ENCODE measurements at regions not wholly inside any gene's neighbourhood (a gene's known extent, or its start where the extent isn't known, plus 50 kb on each side); places are given as distances from the start of the nearest gene placed in this dataset.

DNA sequence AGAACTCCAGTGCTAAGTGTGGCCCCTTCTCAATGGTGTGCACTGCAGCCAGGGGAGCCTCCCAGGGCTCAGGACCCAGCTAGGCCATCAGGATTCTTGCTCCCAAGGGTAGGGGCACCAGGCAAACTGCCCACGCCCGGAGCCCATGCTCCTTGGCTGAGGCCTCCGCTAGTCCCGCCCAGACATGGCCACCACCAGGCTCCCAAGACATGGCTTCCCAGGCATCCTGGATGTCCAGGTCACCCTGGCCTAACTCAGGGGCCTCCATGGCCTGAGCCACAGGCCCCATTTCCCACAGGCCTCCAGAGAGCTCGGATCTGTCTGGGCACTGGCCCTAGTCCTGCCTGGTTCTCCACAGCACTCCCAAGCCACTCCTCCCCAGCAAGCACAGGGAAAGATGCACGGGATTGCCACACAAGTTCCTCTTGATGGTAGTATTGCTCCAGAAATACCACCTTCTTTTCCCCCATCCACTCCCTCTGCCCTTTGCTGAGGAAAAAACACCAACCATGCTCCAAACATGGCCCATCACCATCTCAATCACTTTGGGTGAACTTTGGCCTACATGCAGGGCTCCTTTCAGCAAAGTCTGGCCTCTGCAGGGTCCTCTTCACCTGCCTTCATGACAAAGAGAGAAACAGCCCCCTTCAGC is 274.7 kb upstream of the AGTR2 start:
- no peak for TF ChIP-seq CTCF (IDR thresholded peaks at IDR 0.05)
- TF ChIP-seq ZFX (IDR thresholded peaks at IDR 0.05; ENCODE audit: borderline replicate concordance), result no peak

Measured in 22Rv1 (cell line).